NCI-H2107 (cell line): ENCODE measurements at regions not wholly inside any gene's neighbourhood (a gene's known extent, or its start where the extent isn't known, plus 50 kb on each side); places are given as distances from the start of the nearest gene placed in this dataset.

Experiments
- DNase-seq: peaks from one replicate; lab custom pipeline; 2025; lab: John Stamatoyannopoulos, UW

DNA sequence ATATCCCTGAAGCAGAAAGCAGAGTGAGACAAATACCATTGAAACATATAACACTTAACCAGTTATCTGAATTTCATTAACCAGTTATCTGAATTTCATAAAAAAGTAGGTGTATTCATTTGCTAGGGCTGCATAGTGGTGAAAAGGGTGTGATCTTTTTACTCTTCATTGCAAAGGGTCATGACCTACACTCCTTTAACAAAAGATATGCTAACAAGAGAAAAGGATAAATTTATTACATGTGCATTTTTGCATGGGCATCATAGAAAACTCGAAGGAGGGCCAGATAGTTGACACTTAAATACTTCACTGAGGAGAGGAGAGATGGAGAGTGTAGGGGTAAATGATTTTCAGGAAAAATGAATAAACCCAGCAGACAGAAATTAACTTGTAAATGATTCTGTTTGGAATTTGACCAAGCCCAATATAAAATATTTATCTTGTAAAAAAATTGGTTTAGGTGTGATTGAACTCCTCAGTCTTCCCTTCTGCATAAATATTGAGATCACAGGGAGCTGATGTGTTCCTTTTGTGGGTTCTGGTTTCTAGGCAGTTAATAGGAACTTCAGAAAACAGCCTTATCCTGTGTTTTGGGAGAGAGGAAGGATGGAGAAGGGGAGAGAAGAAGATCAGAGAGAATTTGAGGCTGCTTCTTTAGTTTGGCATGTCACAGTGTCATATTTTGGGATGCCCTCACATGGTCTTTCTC is 372.5 kb upstream of the SYT4 start:
- DNase-seq: no peak

DNA sequence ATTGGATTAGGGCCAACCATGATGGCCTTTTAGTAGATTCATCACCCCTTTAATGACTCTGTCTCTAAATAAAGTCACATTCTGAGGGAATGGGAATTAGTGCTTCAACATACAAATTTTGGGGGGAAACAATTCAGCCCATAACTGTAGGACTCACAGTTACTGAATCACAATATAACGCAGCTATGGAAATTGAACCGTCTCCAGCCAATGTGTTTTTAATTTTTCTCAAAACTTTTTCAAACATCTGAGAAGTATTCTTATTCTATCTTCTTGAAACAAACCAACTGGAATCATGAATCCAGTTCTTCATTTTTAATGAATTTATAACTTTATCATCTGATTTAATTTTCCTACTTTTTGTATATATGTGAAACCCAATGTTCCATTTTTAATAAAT is 373.1 kb upstream of the SYT4 start:
- no peak for DNase-seq

DNA sequence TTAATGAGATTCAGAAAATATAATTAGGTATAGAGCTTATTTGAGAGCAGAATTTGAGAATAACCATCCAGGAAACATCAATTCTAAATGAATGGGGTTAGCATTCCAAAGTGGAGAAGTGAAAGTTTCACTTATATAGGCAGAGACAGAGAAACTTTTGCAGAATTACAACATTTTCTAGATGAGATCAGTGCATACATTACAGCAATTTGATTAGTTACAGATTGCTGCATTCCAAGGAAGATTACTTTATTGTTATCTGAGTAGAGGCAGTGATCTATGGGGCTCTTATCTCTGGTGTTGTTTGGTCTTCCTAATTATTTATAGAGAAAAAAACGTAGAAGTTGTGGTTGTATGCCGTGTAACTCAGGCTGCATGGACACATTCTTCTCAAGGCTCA is 373.8 kb upstream of the SYT4 start:
- DNase-seq: no peak

DNA sequence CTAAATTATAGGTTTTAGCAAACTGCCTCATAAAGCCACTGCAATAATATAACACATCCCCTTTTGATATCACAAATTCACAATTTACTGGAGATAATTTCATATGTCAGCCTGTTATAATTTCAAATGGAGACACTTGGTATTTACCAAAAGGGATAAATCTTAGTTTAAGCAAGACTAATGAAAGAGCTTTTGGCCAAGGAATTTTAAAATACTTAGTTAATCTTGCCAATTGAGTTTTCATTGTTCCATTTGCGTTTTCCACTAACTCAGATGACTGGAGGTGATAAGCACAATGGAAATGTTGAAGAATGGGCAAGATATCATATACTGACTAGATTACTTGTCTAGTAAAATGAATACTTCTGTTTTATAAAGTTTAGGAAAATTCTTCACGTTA is 379.3 kb upstream of the SYT4 start:
- no peak for DNase-seq

DNA sequence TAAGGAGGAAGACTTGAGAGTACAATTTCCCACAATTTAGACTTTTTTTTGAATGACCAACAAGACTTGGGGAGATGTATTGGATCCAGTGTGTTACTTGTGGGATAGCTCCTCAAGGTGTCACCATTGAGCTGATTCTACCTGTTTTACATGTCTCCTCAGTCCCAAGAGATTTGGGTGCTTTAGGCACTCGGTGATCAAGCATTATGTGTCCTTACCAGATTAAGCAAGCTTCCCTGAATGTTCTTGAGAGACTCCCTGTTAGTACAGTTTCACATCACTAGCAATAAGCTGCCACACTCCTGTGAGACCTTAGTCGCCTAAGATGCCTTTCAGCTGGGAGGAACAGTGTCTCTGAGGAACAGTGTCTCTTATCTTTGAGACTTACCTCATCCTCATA is 384.3 kb upstream of the SYT4 start:
- DNase-seq: peak; percentile 47

DNA sequence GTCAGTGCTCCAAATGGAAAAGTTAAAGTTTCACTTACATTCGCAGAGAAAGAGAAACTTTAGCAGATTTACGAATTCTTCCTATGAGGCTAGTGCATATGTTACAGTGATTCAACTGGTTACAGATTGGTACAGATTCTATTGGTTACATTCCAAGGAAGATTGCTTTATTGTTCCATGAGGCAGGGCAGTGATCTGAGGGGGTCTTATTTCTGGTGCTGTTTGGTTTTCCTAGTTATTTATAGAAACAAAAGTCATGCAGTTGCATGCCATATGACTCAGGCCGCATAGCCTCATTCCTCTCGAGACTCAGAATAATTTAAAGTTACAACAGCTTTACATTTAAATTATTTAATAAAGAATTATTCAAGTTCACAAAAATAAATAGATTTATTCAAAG is 385.4 kb upstream of the SYT4 start:
- DNase-seq: no peak

DNA sequence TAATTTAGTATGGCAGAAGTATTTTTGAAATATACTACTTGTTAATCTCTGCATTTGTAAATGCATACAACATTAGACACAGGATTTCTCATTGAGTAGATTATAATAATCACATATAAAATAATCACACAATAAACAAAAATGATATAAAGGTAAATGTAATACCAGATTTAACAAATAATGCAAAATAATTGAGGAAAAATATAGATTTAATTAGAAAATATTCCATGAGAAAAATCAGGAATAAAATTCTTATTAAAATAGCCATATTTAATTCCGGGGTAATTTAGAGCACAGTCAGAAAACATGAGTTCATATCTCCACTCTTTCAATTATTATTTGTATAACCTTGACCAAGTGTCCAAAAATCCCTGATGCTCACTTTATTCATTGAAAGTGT is 385.9 kb upstream of the SYT4 start:
- no peak for DNase-seq

DNA sequence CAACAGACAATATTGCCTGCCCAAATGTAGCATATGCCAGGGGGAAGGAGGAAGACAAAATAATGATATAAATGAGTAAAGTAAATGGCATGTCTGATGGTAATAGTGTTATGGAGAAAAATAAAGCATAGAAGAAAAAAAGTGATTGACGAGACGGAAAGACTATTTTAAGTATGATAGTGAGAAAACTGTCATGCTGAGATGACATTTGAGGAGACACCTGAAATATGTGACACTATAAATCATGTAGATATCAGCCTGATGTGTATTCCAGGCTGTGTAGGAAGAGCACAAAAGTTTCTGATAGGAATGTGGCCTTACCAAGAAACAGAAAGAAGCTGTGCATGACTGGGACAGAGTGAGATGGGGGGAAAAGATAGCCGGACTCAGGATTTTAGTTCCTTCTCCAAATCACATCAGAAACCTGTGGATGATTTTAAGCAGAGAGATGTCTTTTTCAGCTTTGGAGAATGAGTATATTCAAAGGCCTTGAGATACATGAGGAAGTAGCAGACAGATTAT is 387.3 kb upstream of the SYT4 start:
- DNase-seq: no peak

DNA sequence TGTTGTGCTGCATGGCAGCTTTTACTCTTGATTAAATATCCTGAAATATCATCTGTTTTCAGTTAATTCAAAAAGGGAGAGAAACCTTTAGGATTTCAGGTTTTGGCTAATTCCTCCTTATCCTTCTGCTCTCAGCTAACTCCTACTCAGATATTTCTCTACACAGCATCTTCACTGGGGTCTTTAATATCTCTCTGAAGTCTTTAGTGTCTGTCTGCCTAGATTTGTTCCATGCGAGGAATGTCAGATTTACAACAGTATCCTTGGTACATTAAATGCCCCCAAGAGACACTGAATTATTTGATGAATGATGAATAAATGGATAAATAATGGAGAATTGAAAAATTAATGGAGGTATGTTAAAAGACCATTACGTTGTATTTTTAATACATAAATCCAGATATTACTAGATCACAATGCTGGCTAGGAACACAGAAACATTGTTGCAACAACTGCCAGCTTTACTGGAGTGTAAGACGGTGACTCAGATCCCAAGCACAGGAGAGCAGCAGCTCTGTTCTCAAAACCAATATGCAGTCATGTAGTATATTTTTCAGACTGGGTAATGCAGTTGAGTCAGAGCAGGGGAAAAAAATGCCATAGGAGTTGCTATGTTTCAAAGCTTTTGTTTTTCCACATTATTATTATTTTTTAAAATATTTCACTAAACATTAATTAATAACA is 388.0 kb upstream of the SYT4 start:
- no peak for DNase-seq

DNA sequence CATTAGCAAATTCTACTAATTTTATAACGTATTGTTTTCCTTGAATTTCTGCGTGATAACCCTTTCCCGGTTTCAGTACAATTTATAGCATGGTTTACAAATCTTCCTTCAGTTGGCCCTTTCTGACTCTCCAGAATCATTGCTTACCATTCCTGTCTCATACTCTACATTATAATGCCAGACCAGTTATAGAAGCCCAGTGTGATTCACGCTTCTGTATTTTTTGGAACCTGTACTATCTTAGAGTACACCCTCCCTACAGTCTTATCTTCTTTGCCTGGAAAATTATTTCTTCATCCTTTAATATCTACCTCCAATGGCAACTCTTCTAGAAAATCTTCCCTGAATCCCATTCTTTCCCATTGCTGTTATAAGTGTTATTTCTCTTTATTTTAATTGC is 391.6 kb upstream of the SYT4 start:
- DNase-seq: no peak

DNA sequence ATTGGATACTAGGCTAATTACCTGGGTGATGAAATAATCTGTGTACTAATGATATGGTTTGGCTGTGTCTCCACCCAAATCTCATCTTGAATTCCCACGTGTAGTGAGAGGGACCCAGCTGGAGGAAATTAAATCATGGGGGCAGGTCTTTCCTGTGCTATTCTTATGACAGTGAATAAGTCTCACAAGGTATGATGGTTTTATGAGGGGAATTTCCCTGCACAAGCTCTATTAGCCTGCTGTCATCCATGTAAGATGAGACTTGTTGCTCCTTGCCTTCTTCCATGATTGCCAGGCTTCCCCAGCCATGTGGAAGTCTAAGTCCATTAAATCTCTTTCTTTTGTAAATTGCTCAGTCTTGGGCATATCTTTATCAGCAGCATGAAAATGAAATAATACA is 394.1 kb upstream of the SYT4 start:
- no peak for DNase-seq

DNA sequence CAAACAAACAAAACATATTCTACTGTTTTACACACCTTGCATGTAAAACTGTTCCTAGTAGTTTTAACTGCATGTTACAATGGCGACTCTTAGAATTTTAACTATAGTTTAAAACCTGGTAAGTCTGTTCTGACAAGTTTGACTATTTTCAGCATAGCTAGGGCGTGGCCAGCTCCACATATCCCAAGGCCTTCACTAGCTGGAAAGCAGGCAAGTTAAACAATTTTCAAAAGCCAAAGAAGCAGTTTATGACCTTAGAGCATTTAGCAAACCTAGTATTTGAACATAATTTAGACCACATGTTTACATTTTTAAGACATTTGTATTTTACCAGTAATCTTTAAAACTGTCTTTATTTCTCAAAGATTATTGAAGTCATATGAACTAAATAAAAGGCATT is 402.8 kb upstream of the SYT4 start:
- no peak for DNase-seq

DNA sequence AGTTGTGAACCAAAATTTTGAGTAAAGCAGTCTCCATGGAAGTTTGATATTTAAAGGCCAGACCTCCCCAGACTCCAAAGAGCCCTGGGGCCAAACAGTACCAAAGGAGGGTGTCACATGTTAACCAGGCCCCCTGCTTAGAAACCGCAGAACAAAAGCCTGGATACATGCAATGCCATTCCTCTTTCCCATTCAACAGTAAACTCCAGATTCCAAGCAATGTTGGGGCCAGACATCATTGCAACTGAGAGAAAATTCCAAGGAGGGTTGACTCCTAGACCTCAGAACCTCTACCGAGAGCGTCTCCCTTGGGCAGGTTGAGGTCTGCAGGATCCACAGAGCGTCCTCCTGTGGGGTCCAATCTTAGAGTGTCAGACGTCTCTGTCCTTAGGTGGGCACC is 404.4 kb upstream of the SYT4 start:
- DNase-seq: no peak

DNA sequence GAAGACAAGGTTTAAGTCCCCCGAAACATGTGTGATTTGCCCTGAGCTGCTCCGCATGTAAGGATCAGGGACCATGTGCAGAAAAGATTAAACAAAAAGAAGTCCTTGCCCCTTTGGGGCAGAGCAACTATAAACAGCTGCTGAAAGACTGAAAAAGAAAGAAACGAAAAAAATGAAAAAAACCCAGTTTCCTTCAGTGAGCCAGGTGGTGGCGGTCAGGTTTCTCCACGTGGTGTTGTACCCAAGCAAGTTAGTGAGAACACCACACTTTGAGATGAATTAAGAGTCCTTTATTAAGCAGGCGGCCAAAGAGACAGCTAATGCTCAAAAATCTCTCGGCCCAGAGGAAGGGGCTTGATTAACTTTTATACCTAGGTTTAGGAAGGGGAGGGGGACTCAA is 404.9 kb upstream of the SYT4 start:
- no peak for DNase-seq

DNA sequence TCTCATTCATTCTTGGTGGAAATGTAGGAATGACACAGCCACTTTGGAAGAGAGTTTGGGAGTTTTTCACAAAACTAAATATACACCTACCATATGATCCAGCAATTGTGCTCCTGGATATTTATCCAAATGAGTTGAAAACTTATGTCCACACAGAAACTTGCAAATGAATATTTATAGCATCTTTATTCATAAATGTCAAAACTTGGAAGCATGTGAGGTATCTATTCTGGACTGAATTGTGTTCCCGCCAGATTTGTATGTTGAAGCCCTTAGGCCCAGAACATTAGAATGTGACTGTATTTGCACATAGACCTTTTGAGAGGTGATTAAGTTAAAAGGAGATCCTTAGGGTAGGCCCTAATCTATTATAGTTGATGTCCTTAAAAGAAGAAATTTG is 409.4 kb upstream of the SYT4 start:
- DNase-seq: no peak

DNA sequence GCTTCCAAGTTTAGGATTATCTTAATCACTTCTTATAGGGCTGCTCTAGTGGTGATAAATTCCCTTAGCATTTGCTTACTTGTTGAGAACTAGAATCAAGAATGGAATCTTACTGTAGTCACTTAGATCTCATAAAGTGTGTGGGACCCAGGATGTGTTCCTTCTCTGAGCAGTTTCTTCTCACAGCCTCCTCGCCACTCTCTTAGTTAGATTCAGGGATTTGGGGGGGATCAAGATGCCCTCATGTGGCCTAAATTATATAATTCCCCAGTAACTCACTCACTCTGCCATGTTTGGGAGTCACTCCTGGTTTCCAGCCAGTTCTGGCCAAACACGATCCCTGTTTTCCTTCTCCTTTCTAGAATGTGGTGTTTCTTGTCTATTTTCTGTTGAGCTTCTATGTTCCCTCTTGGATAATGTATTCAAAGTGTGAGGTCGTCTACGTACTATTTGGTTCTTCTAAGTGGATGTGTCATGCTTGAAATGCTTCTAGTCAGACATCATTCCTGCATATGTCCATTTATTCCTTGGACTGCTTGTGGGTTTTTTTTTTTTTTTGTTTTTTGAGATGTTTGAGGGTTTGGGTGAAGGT is 414.9 kb upstream of the SYT4 start:
- DNase-seq: no peak

DNA sequence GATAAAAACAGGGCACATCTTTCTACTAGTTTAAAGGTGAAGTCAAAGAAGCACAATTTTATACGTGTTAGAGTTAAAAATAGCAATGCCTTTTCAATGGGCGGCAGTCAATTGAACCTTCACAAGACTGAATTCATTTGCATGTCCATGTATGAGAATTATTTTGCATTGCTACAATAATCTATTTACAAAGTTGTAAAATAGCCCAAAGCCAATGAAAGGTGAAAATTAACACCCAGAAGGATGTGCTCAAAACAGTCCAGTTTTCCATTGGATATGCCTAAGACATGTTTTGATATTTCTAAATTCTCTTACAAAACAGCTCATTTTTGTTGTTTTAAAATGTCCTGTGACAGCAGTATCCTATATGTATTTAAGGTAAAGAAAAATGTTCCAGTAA is 425.1 kb upstream of the SYT4 start:
- DNase-seq: no peak

DNA sequence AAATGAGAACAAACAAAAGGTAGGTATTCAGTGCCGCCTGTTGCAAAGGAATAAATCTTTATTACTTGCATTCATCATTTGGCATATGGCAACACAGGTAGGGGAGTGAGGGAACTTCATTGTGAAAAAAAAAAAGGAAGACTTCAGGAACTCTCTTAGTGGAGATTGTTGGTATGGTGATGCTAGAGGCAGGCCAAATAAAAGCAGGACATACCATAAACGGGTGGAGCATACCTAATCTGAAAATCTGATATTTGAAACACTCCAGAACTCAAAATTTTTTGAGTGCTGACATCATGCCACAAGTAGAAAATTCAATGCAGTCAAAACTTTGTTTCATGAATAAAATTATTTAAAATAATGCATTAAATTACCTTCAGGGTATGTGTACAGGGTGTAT is 425.8 kb upstream of the SYT4 start:
- no peak for DNase-seq

DNA sequence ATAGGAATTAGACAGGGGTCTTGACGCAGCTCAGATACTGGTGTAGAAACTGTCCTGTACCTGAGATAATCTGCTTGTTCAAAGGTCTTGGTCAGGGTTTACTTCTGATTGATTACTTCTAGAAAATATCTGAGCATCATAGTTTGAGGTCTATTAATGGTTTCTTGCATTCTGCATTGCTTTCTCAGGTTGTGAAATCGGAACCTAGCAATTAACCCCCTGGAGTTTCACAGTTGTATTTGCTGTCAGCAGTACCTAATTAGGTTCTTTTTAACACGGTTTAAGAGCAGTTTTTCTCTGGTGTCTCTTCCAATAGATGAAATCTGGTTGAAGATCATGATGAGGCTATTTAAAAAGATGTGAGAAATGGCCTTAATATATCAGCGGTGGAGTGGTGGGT is 428.6 kb upstream of the SYT4 start:
- no peak for DNase-seq

DNA sequence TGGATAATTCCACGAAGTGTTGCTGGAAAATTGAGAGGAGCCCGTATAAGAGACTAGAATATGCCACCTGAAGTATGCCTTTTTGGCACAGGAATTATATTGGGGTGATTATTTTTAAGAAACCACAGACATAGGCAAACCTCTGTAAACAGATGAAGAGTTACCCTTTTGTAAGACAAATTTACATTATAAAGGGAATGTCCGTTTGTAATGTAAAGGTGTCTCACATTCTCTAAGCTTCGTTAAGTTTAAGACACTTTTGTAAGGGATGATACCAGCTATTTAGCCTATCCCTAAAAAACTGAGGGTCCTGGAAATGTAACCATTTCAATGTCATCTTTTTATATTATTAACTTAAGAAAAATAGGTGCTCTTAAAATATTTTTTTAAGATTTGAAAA is 432.8 kb upstream of the SYT4 start:
- no peak for DNase-seq

DNA sequence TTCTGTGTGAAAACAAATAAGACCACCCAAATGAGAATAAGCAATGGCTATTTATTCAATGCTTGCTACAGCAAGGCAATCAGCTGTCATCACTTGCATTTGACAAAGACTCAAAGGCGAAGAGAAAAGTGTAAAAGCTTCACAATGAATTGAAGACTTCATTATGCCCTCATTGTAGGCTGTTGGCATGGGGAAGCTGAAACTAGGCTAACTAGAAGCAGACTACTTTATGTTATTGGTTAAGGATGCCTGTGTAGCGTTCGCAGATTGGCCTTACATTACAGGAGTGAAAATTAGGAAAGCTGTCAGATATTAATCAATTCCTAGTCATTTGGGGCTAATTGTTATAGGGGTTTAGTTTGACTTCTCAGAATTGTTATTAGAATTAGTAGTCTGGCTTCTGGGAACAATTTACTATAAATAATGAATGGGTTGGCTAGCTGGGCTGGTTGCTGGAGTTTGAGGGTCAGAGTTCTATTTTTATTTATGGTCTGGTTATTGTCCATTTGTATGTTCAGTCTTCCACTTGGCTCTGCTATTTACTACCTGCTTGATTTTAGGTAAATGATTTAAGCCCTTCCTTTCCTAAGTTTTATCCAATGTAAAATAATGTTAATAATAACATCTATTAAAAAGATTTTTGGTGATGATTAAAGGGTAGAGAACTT is 437.2 kb upstream of the SYT4 start:
- DNase-seq: no peak

DNA sequence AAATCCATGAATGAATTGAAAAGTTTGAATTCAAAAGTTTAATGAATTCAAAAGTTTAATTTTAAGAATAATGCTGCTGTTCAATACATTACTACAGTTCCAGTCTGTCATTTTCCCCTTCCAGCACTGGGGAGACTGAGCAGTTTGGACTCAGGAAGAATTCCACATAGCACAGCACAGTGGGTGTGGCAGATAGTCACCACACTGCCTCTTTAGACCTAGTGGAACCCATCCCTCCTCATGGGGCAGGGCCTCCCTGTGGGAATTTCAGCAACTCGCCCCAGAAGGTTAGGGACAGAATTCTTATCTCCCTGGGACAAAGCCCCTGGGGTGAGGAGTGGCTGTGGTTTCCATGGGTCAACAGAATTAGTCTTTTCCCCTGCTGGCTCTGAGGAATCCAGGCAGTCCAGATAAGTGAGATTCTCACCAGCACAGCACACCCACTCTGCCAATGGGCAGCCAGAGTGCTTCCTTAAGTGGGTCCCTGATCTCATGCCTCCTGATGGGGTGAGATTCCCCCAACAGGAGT is 442.0 kb upstream of the SYT4 start:
- DNase-seq: no peak

DNA sequence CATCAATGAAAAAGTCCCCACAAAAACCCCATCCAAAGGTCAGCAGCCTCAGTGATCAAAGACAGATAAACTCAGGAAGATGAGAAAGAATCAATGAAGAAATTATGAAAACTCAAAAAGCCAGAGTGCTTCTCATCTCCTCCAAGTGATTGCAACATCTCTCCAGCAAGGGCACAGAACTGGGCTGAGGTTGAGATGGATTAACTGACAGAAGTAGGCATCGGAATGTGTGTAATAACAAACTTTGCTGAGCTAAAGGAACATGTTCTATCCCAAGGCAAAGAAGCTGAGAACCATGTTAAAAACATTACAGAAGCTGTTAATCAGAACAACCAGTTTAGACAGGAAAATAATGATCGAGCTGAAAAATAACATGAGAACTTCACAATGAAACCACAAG is 442.8 kb upstream of the SYT4 start:
- DNase-seq: no peak
